Vagina (tissue), 2 donors: ENCODE measurements at regions not wholly inside any gene's neighbourhood (a gene's known extent, or its start where the extent isn't known, plus 50 kb on each side); places are given as distances from the start of the nearest gene placed in this dataset.

Experiments used
- DNase-seq, 2 donors: peaks; one replicate each; pipeline ENCODE4 v3.0.0-alpha.2; 2017; ENCODE audit errors: extremely low spot score in 2 of 2
- H3K27ac ChIP-seq: fragments of 200-600 bp; sonication (generic); one replicate; pipeline ENCODE4 v1.5.1; 2019
- H3K27me3 ChIP-seq: fragments of 200-600 bp; sonication (generic); one replicate; pipeline ENCODE4 v1.5.1; 2019
- H3K36me3 ChIP-seq, 2 donors: fragments of 200-600 bp; sonication (generic); one replicate each; pipeline ENCODE4 v1.5.1; 2017 to 2019
- H3K4me1 ChIP-seq: fragments of 200-600 bp; sonication (generic); one replicate; pipeline ENCODE4 v1.5.1; 2019
- H3K4me3 ChIP-seq, 2 donors: fragments of 200-600 bp; sonication (generic); 1 replicate in 1 of 2; 2 replicates in 1 of 2; pipeline ENCODE4 v1.5.1; 2016 to 2019
- H3K9me3 ChIP-seq: fragments of 200-600 bp; sonication (generic); one replicate; pipeline ENCODE4 v1.5.1; 2019
- CTCF ChIP-seq, 3 experiments: fragments of 450-650 bp in 2 of 3; fragments of 200-600 bp in 1 of 3; sonication (generic) in 1 of 3; IDR thresholded peaks; one replicate each; pipeline ENCODE4 v1.5.1; 2017 to 2019; ENCODE audit warnings: antibody characterized with exemption in 3 of 3, mild to moderate bottlenecking in 2 of 3, moderate library complexity in 2 of 3
- POLR2A ChIP-seq, 2 donors: fragments of 450-650 bp; IDR thresholded peaks; one replicate each; pipeline ENCODE4 v1.6.1; 2017; ENCODE audit warnings: antibody characterized with exemption in 2 of 2, mild to moderate bottlenecking in 2 of 2, moderate library complexity in 2 of 2
- POLR2AphosphoS5 ChIP-seq, 2 donors: sonication (generic); formaldehyde crosslinking; IDR thresholded peaks; one replicate each; pipeline ENCODE4 v1.9.0; 2017; ENCODE audit warnings: antibody characterized with exemption in 2 of 2, mild to moderate bottlenecking in 2 of 2, low read depth in 1 of 2; ENCODE audit not compliant: insufficient read depth in 1 of 2
- intact Hi-C: fragments of 100-400 bp; cut with DNase I; formaldehyde crosslinking; loops from one replicate; pipeline ENCODE4 v1.15.1; 2023

DNA sequence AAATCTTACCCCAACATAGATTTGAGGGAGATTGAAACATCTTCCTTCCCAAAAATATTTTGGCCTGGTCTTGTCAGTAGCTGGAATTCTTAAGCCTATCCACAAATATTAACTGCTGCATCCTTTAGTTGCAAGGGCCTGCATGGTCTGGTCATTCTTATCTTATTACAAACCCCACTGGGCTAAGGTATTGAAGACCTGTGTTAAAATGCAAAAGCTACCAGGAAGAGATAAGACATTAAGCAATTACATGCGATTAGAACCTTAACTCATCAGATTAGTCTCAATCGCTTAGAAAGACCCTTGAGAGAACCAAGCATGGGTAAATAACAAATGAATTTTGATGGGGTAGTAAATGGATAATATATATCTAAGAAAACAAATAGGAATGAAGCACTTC is 426.6 kb downstream of the FRK start:
- Histone ChIP-seq H3K27ac (no peak overlapping the region), H3K4me3 (no peak overlapping the region), H3K4me1 (no peaks in the 10 kb centered on the region), H3K9me3 (no peaks in the 10 kb centered on the region), H3K27me3 (no peaks in the 10 kb centered on the region), H3K36me3 (no peaks in the 10 kb centered on the region)
- DNase-seq: no peak
- TF ChIP-seq CTCF (IDR thresholded peaks at IDR 0.05): no peak
- no peak for TF ChIP-seq POLR2AphosphoS5 (IDR thresholded peaks at IDR 0.05; ENCODE audit: insufficient read depth in 1 of 2, low read depth in 1 of 2)
- TF ChIP-seq POLR2A (IDR thresholded peaks at IDR 0.05): no peak
- intact Hi-C loops: no loop called here

DNA sequence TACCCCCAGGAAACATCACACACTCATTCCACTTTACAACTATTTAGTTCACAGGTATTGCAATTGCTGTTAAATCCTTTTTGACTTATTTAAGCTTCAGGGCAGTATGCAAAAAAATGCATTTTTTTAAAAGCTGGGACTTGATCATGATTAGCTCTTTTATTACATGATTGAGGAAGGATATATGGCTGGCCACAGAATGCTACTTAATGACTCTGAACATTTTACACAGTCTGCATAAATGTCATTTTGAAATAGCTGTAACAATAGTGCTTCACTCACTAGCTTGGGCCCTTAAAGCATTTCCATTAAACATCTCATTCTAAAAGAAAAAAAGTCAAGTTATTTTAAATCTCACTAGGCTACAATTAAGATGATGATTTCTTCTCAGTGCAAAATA is 429.7 kb downstream of the FRK start:
- intact Hi-C loops: no loop called here
- Histone ChIP-seq H3K4me1 (no peaks in the 10 kb centered on the region), H3K36me3 (no peaks in the 10 kb centered on the region), H3K27me3 (no peaks in the 10 kb centered on the region), H3K4me3 (no peak overlapping the region), H3K27ac (no peak overlapping the region), H3K9me3 (no peaks in the 10 kb centered on the region)
- DNase-seq: no peak
- TF ChIP-seq POLR2AphosphoS5 (IDR thresholded peaks at IDR 0.05; ENCODE audit: insufficient read depth in 1 of 2, low read depth in 1 of 2) (no peak), CTCF (IDR thresholded peaks at IDR 0.05) (no peak), POLR2A (IDR thresholded peaks at IDR 0.05) (no peak)

GRCh38 chr6:115630424-115631024 is 430.2 kb downstream of the FRK start:
- DNase-seq: no peak
- Histone ChIP-seq H3K4me3 (no peak overlapping the region), H3K4me1 (no peaks in the 10 kb centered on the region), H3K9me3 (no peaks in the 10 kb centered on the region), H3K36me3 (no peaks in the 10 kb centered on the region), H3K27me3 (no peaks in the 10 kb centered on the region), H3K27ac (no peak overlapping the region)
- intact Hi-C loops: no loop called here
- TF ChIP-seq POLR2A (IDR thresholded peaks at IDR 0.05) (no peak), CTCF (IDR thresholded peaks at IDR 0.05) (no peak), POLR2AphosphoS5 (IDR thresholded peaks at IDR 0.05; ENCODE audit: insufficient read depth in 1 of 2, low read depth in 1 of 2) (no peak)

- intact Hi-C loops: no loop called here
- no peaks in the 10 kb centered on the region for H3K4me1 ChIP-seq
Measured at GRCh38 chr6:115629415-115629814, 431.3 kb downstream of the FRK start.

More at GRCh38 chr6:115629415-115629814, 431.3 kb downstream of the FRK start:
- H3K36me3 ChIP-seq: no peaks in the 10 kb centered on the region
- no peak for TF ChIP-seq POLR2AphosphoS5 (IDR thresholded peaks at IDR 0.05; ENCODE audit: insufficient read depth in 1 of 2, low read depth in 1 of 2)
- no peak for TF ChIP-seq POLR2A (IDR thresholded peaks at IDR 0.05)
- TF ChIP-seq CTCF (IDR thresholded peaks at IDR 0.05): no peak
- H3K27ac ChIP-seq: no peak overlapping the region
- H3K9me3 ChIP-seq: no peaks in the 10 kb centered on the region
- H3K27me3 ChIP-seq: no peaks in the 10 kb centered on the region
- DNase-seq: no peak
- no peak overlapping the region for H3K4me3 ChIP-seq
